SW480 (cell line): ENCODE measurements at regions not wholly inside any gene's neighbourhood (a gene's known extent, or its start where the extent isn't known, plus 50 kb on each side); places are given as distances from the start of the nearest gene placed in this dataset.
A peak's percentile ranks its signal among the peaks of the same experiment; 100 is the strongest.
"Not testable (repeated sequence)": the region's sequence is repeated elsewhere in the genome, so short reads cannot be mapped to it uniquely, and the experiment has no call there.

ENCODE experiments used
- DNase-seq: peaks from one replicate; pipeline ENCODE4 v3.0.0-alpha.2; 2016; ENCODE audit warnings: low spot score

GRCh38 chr10:60569681-60570080, 180.0 kb upstream of the ANK3 start:
- DNase-seq = peak; percentile 13

GRCh38 chr10:60566096-60566495, 176.4 kb upstream of the ANK3 start:
- no peak for DNase-seq

- no peak for DNase-seq
Observed at GRCh38 chr10:60565492-60565891, 175.8 kb upstream of the ANK3 start.

- no peak for DNase-seq
Observed at GRCh38 chr10:60564475-60564874, 174.8 kb upstream of the ANK3 start.

GRCh38 chr10:60560451-60560850, 170.8 kb upstream of the ANK3 start:
- DNase-seq = no peak

- no peak for DNase-seq
Observed at GRCh38 chr10:60555700-60556099, 166.0 kb upstream of the ANK3 start.

- peak; percentile 62 for DNase-seq
Observed at GRCh38 chr10:60549686-60550085, 160.0 kb upstream of the ANK3 start.

GRCh38 chr10:60542657-60543056, 153.0 kb upstream of the ANK3 start:
- DNase-seq = no peak

GRCh38 chr10:60541451-60541850, 151.8 kb upstream of the ANK3 start:
- DNase-seq = no peak

- peak; percentile 25 for DNase-seq
Observed at GRCh38 chr10:60537697-60538096, 148.0 kb upstream of the ANK3 start.

GRCh38 chr10:60536529-60537114, 146.9 kb upstream of the ANK3 start:
- DNase-seq = no peak

- DNase-seq = no peak
Observed at GRCh38 chr10:60535427-60535826, 145.8 kb upstream of the ANK3 start.

GRCh38 chr10:60534761-60535389, 145.2 kb upstream of the ANK3 start:
- no peak for DNase-seq

GRCh38 chr10:60532696-60533468, 143.2 kb upstream of the ANK3 start:
- no peak for DNase-seq

GRCh38 chr10:60531006-60531405, 141.3 kb upstream of the ANK3 start:
- DNase-seq = no peak

GRCh38 chr10:60527676-60528075, 138.0 kb upstream of the ANK3 start:
- no peak for DNase-seq

- DNase-seq = no peak
Observed at GRCh38 chr10:60525716-60526585, 136.3 kb upstream of the ANK3 start.

GRCh38 chr10:60524541-60524940, 134.9 kb upstream of the ANK3 start:
- no peak for DNase-seq

- DNase-seq = not testable (repeated sequence)
Observed at GRCh38 chr10:60523371-60523770, 133.7 kb upstream of the ANK3 start.

GRCh38 chr10:60522617-60523016, 132.9 kb upstream of the ANK3 start:
- DNase-seq = no peak

GRCh38 chr10:60521974-60522405, 132.3 kb upstream of the ANK3 start:
- no peak for DNase-seq

- DNase-seq = no peak
Observed at GRCh38 chr10:60518745-60519144, 129.1 kb upstream of the ANK3 start.
